Transverse colon (tissue), 3 donors: ENCODE measurements at regions not wholly inside any gene's neighbourhood (a gene's known extent, or its start where the extent isn't known, plus 50 kb on each side); places are given as distances from the start of the nearest gene placed in this dataset.

Experiments used
- POLR2A ChIP-seq: fragments of 450-650 bp; IDR thresholded peaks from one replicate; pipeline ENCODE4 v1.6.1; 2016; ENCODE audit warnings: antibody characterized with exemption, mild to moderate bottlenecking, moderate library complexity
- TF ChIP-seq, protein P1 (sequence below), 5 experiments: fragments of 200-600 bp in 3 of 5; fragments of 450-650 bp in 2 of 5; sonication (generic) in 3 of 5; IDR thresholded peaks; 1 replicate in 2 of 5; 2 replicates in 3 of 5; pipeline ENCODE4 v1.5.1; 2016 to 2017; ENCODE audit warnings: antibody characterized with exemption in 5 of 5, inconsistent platforms in 3 of 5, mild to moderate bottlenecking in 2 of 5, moderate library complexity in 1 of 5

DNA sequence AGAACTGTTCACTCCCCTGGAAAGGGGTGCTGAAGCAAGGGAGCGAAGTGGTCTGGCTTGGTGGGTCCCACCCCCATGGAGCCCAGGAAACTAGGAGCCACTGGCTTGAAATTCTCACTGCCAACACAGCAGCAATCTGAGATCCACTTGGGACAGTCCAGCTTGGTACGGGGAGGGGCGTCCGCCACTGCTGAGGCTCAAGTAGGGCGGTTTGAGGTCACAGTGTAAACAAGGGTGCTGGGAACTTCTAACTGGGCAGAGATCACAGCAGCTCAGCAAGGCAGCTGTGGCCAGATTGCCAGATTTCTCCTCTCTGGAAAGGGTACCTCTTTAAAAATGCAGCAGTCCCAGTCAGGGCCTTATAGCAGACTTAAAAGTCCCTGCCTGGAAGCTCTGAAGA is 53.9 kb upstream of the GALNTL6 start:
- TF ChIP-seq, protein P1, sequence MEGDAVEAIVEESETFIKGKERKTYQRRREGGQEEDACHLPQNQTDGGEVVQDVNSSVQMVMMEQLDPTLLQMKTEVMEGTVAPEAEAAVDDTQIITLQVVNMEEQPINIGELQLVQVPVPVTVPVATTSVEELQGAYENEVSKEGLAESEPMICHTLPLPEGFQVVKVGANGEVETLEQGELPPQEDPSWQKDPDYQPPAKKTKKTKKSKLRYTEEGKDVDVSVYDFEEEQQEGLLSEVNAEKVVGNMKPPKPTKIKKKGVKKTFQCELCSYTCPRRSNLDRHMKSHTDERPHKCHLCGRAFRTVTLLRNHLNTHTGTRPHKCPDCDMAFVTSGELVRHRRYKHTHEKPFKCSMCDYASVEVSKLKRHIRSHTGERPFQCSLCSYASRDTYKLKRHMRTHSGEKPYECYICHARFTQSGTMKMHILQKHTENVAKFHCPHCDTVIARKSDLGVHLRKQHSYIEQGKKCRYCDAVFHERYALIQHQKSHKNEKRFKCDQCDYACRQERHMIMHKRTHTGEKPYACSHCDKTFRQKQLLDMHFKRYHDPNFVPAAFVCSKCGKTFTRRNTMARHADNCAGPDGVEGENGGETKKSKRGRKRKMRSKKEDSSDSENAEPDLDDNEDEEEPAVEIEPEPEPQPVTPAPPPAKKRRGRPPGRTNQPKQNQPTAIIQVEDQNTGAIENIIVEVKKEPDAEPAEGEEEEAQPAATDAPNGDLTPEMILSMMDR (IDR thresholded peaks at IDR 0.05), result no peak
- TF ChIP-seq POLR2A, result no peak
